ENCODE measurements at regions not wholly inside any gene's neighbourhood (a gene's known extent, or its start where the extent isn't known, plus 50 kb on each side); places are given as distances from the start of the nearest gene placed in this dataset.
"Not testable (repeated sequence)": the region's sequence is repeated elsewhere in the genome, so short reads cannot be mapped to it uniquely, and the experiment has no call there.

DNA sequence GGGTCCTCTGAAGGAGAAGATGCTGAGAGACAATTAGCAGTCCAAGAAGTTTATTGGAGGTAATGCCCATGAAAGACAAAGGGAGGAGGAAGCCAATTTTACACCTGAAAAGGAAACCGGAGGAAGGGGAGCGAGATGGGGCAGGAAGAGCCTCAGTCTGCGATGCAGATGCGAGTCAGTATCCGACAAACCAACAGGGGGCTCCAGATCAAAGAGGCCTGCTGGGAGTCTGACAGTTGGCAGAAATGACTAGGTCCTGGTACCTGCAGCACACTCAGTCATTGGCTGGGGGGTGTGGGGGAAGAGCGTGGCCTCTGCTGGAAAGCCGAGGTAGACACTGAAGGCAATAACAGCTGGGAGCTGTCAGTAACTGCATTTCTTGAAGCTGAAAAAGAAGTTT, 231.1 kb upstream of the CENPE start:
- DNase-seq (no peak), FAIRE-seq (no peak)
- Histone ChIP-seq H3K36me3 (ENCODE audit: control insufficient read depth in 3 of 3, insufficient read depth in 2 of 3, low read depth in 1 of 3, low read length in 3 of 3) (no peaks in the 10 kb centered on the region), H3K27me3 (ENCODE audit: control insufficient read depth in 3 of 3, insufficient read depth in 3 of 3, low read length in 3 of 3) (no peaks in the 10 kb centered on the region), H3K27ac (ENCODE audit: low read depth in 1 of 3, low read length in 2 of 3) (no peak overlapping the region), H3K9me3 (ENCODE audit: control insufficient read depth in 2 of 2, insufficient read depth in 1 of 2, low read depth in 1 of 2, low read length in 1 of 2) (no peaks in the 10 kb centered on the region), H3K4me1 (ENCODE audit: control insufficient read depth in 3 of 3, insufficient read depth in 2 of 3, low read depth in 1 of 3, low read length in 2 of 3) (no peaks in the 10 kb centered on the region), H3K4me3 (ENCODE audit: low read depth in 1 of 3, low read length in 3 of 3) (no peak overlapping the region)
- WGBS, 3 donors: 33 to 63% (median 53%) methylated on average over 7 of the region's 7 CpGs

DNA sequence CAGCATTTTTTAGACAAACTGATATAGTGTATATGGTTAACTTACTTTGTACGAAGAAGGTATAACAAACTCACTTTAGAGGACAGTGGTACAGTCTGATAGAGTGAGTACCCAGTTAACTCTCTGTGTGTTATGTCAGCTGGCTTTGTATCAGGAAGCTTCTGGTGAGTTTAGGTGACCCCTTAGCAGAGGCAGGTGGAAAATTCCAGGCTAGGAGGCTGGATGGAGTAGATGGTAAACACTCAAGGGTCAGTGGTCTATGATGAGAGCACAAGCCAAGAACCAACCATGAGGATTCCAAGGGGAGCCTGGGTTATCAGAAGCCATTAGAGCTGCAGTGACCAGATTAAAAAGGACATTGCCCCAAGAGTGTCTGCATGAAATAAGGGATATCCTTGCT, 227.3 kb upstream of the CENPE start:
- H3K9me3 ChIP-seq (ENCODE audit: control insufficient read depth in 2 of 2, insufficient read depth in 1 of 2, low read depth in 1 of 2, low read length in 1 of 2): no peaks in the 10 kb centered on the region
- H3K4me3 ChIP-seq (ENCODE audit: low read depth in 1 of 3, low read length in 3 of 3): no peak overlapping the region
- H3K27ac ChIP-seq (ENCODE audit: low read depth in 1 of 3, low read length in 2 of 3): no peak overlapping the region
- FAIRE-seq: no peak
- H3K36me3 ChIP-seq (ENCODE audit: control insufficient read depth in 3 of 3, insufficient read depth in 2 of 3, low read depth in 1 of 3, low read length in 3 of 3): no peaks in the 10 kb centered on the region
- no peaks in the 10 kb centered on the region for H3K27me3 ChIP-seq (ENCODE audit: control insufficient read depth in 3 of 3, insufficient read depth in 3 of 3, low read length in 3 of 3)
- no peak for DNase-seq
- no peaks in the 10 kb centered on the region for H3K4me1 ChIP-seq (ENCODE audit: control insufficient read depth in 3 of 3, insufficient read depth in 2 of 3, low read depth in 1 of 3, low read length in 2 of 3)
- 79 to 86% (median 83%) methylated on average over 1 of the region's 1 CpG for WGBS, 3 donors

DNA sequence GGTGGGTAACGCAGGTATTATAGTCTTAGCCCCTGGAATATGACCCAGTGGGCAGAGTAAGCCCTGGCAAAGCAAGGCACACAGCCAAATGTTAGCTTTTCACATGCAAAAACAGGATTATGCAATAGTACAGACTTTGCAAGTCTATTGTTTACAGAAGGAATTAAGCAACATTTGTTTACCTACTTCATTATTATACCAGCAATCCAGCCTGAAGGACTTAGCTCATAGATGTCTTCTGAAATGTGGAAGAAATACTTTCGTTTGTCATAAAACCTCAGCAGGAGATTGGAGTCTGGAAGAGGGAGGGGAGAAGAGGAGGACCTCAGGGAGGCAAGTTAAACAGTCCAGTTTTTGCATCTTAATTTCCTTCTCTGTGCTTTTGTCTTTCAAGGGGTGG, 226.7 kb upstream of the CENPE start:
- H3K4me3 ChIP-seq (ENCODE audit: low read depth in 1 of 3, low read length in 3 of 3): no peak overlapping the region
- H3K36me3 ChIP-seq (ENCODE audit: control insufficient read depth in 3 of 3, insufficient read depth in 2 of 3, low read depth in 1 of 3, low read length in 3 of 3): no peaks in the 10 kb centered on the region
- H3K4me1 ChIP-seq (ENCODE audit: control insufficient read depth in 3 of 3, insufficient read depth in 2 of 3, low read depth in 1 of 3, low read length in 2 of 3): no peaks in the 10 kb centered on the region
- no peaks in the 10 kb centered on the region for H3K27me3 ChIP-seq (ENCODE audit: control insufficient read depth in 3 of 3, insufficient read depth in 3 of 3, low read length in 3 of 3)
- 6 to 29% (median 8%) methylated on average over 2 of the region's 2 CpGs for WGBS, 3 donors
- H3K27ac ChIP-seq (ENCODE audit: low read depth in 1 of 3, low read length in 2 of 3): no peak overlapping the region
- H3K9me3 ChIP-seq (ENCODE audit: control insufficient read depth in 2 of 2, insufficient read depth in 1 of 2, low read depth in 1 of 2, low read length in 1 of 2): no peaks in the 10 kb centered on the region
- FAIRE-seq (no peak), DNase-seq (no peak)

DNA sequence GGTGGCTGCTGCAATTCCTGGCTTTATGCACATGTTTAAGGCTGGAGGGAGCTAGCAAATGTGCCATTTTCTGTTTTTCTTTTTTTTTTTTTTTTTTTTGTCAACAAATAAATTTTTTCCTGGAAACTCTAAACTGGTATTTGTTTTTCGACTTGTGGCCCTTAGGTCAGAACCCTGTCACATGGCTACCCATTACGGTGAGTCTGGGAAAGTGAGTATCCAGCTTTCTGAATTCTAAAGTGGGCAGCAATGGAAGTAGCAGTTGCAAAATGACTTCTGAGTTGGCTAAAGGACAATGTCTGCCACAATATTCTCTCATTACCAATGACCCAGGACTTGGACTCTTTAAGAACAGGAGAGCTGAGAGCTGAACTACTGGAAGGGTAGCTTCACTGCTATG, 225.1 kb upstream of the CENPE start:
- no peaks in the 10 kb centered on the region for H3K27me3 ChIP-seq (ENCODE audit: control insufficient read depth in 3 of 3, insufficient read depth in 3 of 3, low read length in 3 of 3)
- DNase-seq: no peak
- WGBS, 3 donors: 75 to 86% (median 79%) methylated on average over 2 of the region's 2 CpGs
- FAIRE-seq: no peak
- no peaks in the 10 kb centered on the region for H3K36me3 ChIP-seq (ENCODE audit: control insufficient read depth in 3 of 3, insufficient read depth in 2 of 3, low read depth in 1 of 3, low read length in 3 of 3)
- no peaks in the 10 kb centered on the region for H3K4me1 ChIP-seq (ENCODE audit: control insufficient read depth in 3 of 3, insufficient read depth in 2 of 3, low read depth in 1 of 3, low read length in 2 of 3)
- no peak overlapping the region for H3K27ac ChIP-seq (ENCODE audit: low read depth in 1 of 3, low read length in 2 of 3)
- H3K9me3 ChIP-seq (ENCODE audit: control insufficient read depth in 2 of 2, insufficient read depth in 1 of 2, low read depth in 1 of 2, low read length in 1 of 2): no peaks in the 10 kb centered on the region
- H3K4me3 ChIP-seq (ENCODE audit: low read depth in 1 of 3, low read length in 3 of 3): no peak overlapping the region

DNA sequence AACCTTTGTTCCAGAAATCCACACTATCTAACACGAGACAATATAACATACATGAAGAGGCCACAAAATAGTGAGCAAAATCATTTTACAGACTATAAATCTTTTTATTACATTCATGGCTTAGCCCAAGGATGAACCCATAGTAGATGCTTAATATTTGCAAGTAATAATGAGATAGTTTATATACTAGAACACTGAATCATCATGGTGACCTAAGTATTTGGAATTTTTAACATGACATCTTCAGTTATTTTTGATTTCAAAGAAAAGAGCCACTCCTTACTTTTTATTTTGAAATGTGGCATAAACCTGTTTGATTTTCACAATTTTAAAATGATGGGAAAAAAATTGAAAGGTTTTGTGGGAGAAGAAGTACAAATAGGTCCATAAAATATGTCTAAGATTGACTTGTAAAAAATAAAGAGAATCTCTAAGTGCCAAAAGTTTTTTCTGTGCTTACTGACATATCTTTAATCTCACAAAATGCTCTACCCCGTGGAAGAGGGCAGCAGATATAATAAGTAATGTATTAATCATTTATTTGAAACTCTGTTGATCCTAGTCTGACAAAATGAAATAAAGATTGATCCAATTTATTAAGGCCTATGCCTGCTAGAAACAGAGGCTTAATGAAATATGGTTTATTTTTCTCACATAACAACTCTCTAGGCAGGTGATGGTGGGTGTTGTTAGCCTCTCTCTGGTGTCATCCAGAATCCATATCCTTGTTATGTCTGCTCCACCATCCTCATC, 224.5 kb upstream of the CENPE start:
- Histone ChIP-seq H3K4me3 (ENCODE audit: low read depth in 1 of 3, low read length in 3 of 3) (no peak overlapping the region), H3K27me3 (ENCODE audit: control insufficient read depth in 3 of 3, insufficient read depth in 3 of 3, low read length in 3 of 3) (no peaks in the 10 kb centered on the region), H3K4me1 (ENCODE audit: control insufficient read depth in 3 of 3, insufficient read depth in 2 of 3, low read depth in 1 of 3, low read length in 2 of 3) (no peaks in the 10 kb centered on the region), H3K9me3 (ENCODE audit: control insufficient read depth in 2 of 2, insufficient read depth in 1 of 2, low read depth in 1 of 2, low read length in 1 of 2) (no peaks in the 10 kb centered on the region), H3K36me3 (ENCODE audit: control insufficient read depth in 3 of 3, insufficient read depth in 2 of 3, low read depth in 1 of 3, low read length in 3 of 3) (no peaks in the 10 kb centered on the region), H3K27ac (ENCODE audit: low read depth in 1 of 3, low read length in 2 of 3) (no peak overlapping the region)
- FAIRE-seq (no peak), DNase-seq (no peak)
- WGBS, 3 donors: 16 to 55% (median 24%) methylated on average over 2 of the region's 2 CpGs

DNA sequence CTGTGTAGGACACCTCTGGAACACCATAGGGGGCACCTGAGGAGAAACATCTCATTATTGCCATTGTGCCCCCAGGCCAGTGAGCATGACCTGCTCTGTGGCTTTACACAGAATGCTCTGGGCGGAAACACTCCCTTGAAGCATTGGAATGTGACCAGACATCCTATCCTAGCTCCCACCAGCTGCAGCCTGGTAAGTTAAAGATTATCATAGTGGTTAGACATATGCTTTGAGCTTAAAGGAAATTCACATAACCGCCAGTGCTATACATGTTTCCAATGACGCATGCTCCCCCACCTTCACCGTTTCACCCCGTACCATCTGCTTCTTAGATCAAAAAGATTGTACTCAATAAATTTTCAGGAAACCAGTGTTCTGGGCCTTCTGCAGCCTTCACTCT, 217.7 kb upstream of the CENPE start:
- no peaks in the 10 kb centered on the region for H3K27me3 ChIP-seq (ENCODE audit: control insufficient read depth in 3 of 3, insufficient read depth in 3 of 3, low read length in 3 of 3)
- H3K4me1 ChIP-seq (ENCODE audit: control insufficient read depth in 3 of 3, insufficient read depth in 2 of 3, low read depth in 1 of 3, low read length in 2 of 3): no peaks in the 10 kb centered on the region
- no peak overlapping the region for H3K27ac ChIP-seq (ENCODE audit: low read depth in 1 of 3, low read length in 2 of 3)
- no peak for FAIRE-seq
- 83 to 90% (median 84%) methylated on average over 5 of the region's 5 CpGs for WGBS, 3 donors
- no peaks in the 10 kb centered on the region for H3K9me3 ChIP-seq (ENCODE audit: control insufficient read depth in 2 of 2, insufficient read depth in 1 of 2, low read depth in 1 of 2, low read length in 1 of 2)
- DNase-seq: no peak
- no peak overlapping the region for H3K4me3 ChIP-seq (ENCODE audit: low read depth in 1 of 3, low read length in 3 of 3)
- no peaks in the 10 kb centered on the region for H3K36me3 ChIP-seq (ENCODE audit: control insufficient read depth in 3 of 3, insufficient read depth in 2 of 3, low read depth in 1 of 3, low read length in 3 of 3)

DNA sequence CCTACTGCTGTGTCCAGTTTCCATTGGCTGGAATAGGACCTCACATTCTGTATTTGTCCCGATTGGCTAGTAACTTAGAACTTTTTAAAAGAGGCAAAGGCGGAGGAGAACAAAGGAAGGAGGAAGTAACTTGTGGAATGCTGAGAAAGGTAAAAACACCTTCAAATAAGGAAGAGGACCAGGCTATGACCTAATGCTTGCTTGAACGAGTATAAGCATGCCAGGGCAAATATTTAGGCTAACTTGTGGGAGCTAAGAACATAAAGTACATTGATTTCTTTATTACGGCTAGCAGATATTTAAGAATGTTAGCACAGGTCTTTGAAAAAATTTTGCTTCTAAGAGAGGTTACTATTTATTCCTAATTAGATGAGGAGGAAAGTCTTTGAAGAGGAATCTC, 214.5 kb upstream of the CENPE start:
- H3K4me3 ChIP-seq (ENCODE audit: low read depth in 1 of 3, low read length in 3 of 3); H3K9me3 ChIP-seq (ENCODE audit: control insufficient read depth in 2 of 2, insufficient read depth in 1 of 2, low read depth in 1 of 2, low read length in 1 of 2); DNase-seq; H3K36me3 ChIP-seq (ENCODE audit: control insufficient read depth in 3 of 3, insufficient read depth in 2 of 3, low read depth in 1 of 3, low read length in 3 of 3); H3K27ac ChIP-seq (ENCODE audit: low read depth in 1 of 3, low read length in 2 of 3); H3K27me3 ChIP-seq (ENCODE audit: control insufficient read depth in 3 of 3, insufficient read depth in 3 of 3, low read length in 3 of 3); H3K4me1 ChIP-seq (ENCODE audit: control insufficient read depth in 3 of 3, insufficient read depth in 2 of 3, low read depth in 1 of 3, low read length in 2 of 3); FAIRE-seq: not testable (repeated sequence)
- WGBS, 3 donors: 51 to 76% (median 54%) methylated on average over 4 of the region's 4 CpGs

DNA sequence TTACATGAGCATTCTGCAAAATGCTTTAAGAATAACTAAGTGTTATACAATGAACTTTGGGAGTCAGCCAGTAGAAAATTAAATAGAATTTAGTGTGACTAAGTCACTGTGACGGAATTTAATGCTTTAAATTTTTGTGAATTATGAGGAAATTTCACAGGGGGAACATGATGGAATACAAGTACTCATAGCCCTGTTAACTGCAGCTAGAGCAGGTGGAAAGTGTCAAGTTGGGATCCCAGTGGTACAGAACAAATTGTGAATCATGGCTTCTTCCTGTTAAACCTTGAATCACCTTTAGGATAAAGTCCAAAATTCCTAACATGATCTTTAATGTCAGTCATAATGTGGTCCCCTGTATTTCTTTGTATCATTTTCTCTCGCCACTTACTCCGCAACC, 212.2 kb upstream of the CENPE start:
- no peaks in the 10 kb centered on the region for H3K27me3 ChIP-seq (ENCODE audit: control insufficient read depth in 3 of 3, insufficient read depth in 3 of 3, low read length in 3 of 3)
- H3K36me3 ChIP-seq (ENCODE audit: control insufficient read depth in 3 of 3, insufficient read depth in 2 of 3, low read depth in 1 of 3, low read length in 3 of 3): no peaks in the 10 kb centered on the region
- H3K4me1 ChIP-seq (ENCODE audit: control insufficient read depth in 3 of 3, insufficient read depth in 2 of 3, low read depth in 1 of 3, low read length in 2 of 3): no peaks in the 10 kb centered on the region
- WGBS, 3 donors: 81 to 89% (median 88%) methylated on average over 3 of the region's 3 CpGs
- H3K27ac ChIP-seq (ENCODE audit: low read depth in 1 of 3, low read length in 2 of 3): no peak overlapping the region
- no peak overlapping the region for H3K4me3 ChIP-seq (ENCODE audit: low read depth in 1 of 3, low read length in 3 of 3)
- no peaks in the 10 kb centered on the region for H3K9me3 ChIP-seq (ENCODE audit: control insufficient read depth in 2 of 2, insufficient read depth in 1 of 2, low read depth in 1 of 2, low read length in 1 of 2)
- no peak for DNase-seq
- FAIRE-seq: no peak

DNA sequence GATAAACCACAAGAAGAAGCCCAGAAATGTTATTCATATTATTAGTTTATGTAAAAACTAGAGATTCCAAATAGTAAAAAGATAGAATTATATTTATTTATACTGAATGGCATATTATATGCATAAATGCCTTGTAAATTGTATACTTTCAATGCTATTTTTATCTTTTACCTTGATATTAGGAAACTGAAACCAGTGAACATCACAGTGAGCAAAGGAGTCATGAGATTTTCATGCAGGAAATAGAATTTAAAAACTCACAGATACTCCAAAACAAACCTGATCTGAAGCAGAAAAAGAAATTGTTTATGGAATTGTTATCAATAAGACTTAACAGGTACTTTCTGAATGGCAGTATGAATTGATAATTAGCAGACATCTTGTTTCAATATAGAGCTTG, 207.3 kb upstream of the CENPE start:
- Histone ChIP-seq H3K9me3 (ENCODE audit: control insufficient read depth in 2 of 2, insufficient read depth in 1 of 2, low read depth in 1 of 2, low read length in 1 of 2) (no peaks in the 10 kb centered on the region), H3K27ac (ENCODE audit: low read depth in 1 of 3, low read length in 2 of 3) (no peak overlapping the region), H3K36me3 (ENCODE audit: control insufficient read depth in 3 of 3, insufficient read depth in 2 of 3, low read depth in 1 of 3, low read length in 3 of 3) (no peaks in the 10 kb centered on the region), H3K4me1 (ENCODE audit: control insufficient read depth in 3 of 3, insufficient read depth in 2 of 3, low read depth in 1 of 3, low read length in 2 of 3) (no peaks in the 10 kb centered on the region), H3K4me3 (ENCODE audit: low read depth in 1 of 3, low read length in 3 of 3) (no peak overlapping the region), H3K27me3 (ENCODE audit: control insufficient read depth in 3 of 3, insufficient read depth in 3 of 3, low read length in 3 of 3) (no peaks in the 10 kb centered on the region)
- FAIRE-seq: no peak
- DNase-seq: no peak
